NCI-H510A treated with DMSO at 0.1 percent for 48 hours (cell line): ENCODE measurements at regions not wholly inside any gene's neighbourhood (a gene's known extent, or its start where the extent isn't known, plus 50 kb on each side); places are given as distances from the start of the nearest gene placed in this dataset.
A peak's percentile ranks its signal among the peaks of the same experiment; 100 is the strongest.
"Not testable (repeated sequence)": the region's sequence is repeated elsewhere in the genome, so short reads cannot be mapped to it uniquely, and the experiment has no call there.

Experiments used
- DNase-seq: peaks from one replicate; lab custom pipeline; 2025; lab: John Stamatoyannopoulos, UW

DNA sequence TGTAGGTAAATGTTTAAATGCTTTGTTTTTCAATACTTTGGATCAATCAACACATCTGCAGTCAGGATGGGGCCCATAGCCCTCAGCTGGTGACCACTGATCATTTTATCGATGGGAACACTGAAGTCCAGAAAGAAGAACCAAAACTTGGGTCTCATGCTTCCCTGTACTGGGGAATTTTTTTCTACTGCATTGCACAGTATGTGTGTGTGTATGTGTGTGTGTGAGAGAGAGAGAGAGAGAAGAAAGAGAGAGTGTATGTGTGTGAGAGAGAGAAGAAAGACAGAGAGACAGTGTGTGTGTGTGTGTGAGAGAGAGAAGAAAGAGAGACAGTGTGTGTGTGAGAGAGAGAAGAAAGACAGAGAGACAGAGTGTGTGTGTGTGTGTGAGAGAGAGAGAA lies 202.9 kb upstream of the MSX2 start:
- DNase-seq = no peak

DNA sequence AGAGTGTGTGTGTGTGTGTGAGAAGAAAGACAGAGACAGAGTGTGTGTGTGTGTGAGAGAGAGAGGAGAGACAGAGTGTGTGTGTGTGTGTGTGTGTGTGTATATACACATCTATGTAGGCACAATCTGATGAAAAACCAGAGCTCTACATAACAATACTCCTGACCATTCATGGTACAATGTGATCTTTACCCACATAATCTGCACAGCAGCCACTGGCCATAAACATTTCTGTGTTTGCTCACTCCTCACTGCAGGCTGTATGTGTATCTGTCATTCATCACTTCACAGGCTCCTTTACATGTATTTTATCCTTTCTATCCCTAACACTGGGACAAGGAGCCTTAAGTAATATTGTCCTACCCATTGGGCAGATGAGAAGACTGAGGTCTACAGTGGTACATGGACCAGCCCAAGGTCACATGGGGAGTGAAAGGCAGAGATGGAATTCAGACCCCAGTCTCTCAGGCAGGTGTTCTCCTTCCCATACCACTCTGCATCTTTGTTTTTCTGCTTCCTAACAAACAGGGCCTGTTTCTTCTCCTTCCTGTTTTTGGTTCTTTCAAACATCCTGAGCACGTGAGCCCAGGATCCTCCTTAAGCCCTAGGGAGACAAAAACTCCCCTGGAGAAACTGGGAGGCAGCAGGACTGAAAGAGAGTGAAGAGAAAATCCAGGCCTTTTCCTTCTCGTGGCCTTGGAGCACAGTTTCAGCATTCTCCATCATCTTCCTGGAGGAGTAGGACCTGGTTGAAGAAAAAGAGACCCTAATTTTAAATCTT lies 201.7 kb upstream of the MSX2 start:
- DNase-seq = no peak

DNA sequence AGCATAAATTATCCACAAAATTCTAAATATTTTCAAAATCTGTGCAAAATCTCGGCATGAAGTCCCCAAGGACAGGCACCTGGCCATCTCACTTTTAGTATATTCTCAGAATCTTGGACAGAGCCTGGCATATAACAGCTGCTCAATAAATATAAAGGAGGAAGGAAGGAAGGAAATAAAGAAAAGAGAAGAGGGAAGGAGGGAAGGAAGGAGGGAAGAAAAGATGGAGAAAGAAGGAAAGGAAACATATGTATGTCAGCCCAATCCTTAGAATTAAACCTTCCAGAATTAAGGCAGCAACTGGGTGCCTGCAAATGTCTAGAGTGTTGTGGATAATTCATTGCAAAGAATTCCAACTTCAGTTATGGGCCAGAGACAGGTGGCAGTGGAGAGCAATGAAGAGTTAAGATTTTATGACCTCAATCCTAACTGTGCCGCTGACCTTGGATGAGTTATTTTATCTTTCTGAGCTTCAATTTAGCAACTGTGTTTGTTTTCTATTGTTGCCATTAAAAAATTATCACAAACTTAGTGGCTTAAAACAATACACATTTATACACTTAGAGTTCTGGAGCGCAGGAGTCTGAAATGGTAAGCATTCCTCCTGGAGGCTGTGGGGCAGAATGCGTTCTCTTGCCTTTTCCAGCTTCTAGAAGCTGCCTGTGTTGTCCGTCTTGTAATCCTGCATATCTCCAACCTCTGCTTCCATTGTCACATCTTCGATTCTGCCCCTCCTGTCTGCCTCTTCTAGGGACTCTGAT lies 200.9 kb upstream of the MSX2 start:
- no peak for DNase-seq

DNA sequence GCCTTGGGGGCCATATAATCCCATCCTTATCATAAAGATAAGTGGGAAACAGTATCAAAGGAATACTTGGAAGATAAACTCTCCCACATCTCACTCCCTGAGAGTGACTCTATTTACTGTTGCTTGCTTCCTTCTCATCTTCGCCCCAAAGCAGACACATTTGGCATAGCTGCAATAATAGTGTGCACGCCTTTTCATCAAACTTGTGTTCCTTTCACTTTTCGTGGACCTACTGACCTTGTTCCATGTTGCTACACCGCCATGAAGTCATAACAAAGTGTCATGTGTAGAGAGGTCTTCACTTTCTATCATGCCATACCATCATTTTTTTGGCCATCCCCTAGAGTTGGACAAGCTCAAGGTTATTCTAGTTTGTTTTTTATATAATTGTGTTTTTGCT lies 200.0 kb upstream of the MSX2 start:
- no peak for DNase-seq

DNA sequence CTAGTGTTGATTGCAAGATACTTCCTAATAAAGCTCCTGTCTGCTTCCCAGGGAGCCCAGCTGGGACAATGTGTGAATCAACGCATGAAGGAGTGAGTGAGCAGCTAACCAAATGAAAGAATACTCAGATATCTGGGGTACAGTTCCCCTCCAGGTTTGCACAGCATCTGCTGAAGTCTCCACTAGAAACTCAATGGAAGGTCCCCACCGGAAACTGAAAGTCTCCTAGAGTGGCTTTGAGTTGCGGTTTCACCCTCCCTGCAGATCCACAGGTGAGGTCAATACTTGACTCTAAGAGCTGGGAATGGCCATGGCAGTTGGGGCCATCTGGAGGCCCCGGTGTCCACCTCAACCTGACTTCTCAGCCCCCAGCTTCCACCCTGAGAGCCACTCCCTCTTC lies 198.2 kb upstream of the MSX2 start:
- DNase-seq = no peak

DNA sequence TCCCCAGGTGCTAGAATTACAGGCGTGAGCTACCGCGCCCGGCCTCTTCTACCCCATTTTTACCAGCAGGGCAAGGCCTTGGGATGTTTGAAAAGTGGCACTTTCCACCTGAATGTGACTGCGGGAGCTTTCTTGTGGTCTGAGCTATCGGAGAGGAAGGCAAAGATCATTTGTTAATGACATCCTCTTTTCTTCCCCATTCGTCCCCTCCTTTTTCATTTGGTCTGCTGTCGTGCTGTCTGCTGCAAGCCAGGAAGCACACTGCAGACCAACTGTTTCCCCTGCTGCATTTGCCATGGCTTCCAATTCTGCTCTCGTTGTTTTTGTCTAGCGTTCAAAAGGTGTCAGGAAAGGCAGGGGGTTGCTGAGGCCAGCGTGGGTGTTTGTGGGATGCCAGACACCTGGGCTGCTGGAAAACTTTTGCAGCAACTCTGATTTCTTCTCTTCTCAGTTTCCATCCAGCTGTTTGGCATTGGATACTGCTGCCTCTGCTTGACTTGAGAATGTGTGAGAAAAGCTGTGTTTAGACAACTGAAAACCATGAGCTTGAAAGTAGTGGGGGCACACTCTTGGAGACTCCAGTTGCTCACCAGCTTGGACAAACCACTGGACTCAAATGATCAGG lies 196.4 kb upstream of the MSX2 start:
- no peak for DNase-seq

DNA sequence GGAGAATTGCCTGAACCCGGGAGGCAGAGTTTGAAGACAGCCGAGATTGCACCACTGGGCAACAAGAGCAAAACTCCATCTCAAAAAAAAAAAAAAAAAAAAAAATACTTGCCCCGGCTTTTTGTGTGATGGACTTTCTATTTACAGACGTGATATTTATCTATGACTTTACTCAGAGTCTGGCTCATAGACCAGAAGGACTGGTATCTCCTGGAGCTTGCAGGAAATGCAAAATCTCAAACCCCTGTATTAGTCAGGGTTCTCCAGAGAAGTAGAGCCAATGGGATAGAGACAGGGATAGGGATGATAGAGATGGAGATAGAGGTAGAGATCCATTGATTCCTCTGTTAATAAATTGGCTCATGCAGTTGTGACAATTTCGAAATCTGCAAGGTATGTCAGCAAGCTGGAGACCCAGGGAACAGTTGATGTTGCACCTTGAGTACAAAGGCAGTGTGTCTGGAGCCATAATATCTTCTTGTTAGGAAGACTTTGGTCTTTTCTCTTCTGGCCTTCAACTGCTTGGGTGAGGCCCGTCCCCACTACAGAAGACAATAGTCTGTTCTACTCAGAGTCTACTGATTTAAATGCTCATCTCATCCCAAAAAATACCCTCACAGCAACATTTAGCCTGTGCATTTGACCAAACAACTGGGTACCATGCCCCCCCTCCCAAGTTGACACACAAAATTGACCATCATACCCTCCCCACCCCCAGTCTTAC lies 195.4 kb upstream of the MSX2 start:
- no peak for DNase-seq

DNA sequence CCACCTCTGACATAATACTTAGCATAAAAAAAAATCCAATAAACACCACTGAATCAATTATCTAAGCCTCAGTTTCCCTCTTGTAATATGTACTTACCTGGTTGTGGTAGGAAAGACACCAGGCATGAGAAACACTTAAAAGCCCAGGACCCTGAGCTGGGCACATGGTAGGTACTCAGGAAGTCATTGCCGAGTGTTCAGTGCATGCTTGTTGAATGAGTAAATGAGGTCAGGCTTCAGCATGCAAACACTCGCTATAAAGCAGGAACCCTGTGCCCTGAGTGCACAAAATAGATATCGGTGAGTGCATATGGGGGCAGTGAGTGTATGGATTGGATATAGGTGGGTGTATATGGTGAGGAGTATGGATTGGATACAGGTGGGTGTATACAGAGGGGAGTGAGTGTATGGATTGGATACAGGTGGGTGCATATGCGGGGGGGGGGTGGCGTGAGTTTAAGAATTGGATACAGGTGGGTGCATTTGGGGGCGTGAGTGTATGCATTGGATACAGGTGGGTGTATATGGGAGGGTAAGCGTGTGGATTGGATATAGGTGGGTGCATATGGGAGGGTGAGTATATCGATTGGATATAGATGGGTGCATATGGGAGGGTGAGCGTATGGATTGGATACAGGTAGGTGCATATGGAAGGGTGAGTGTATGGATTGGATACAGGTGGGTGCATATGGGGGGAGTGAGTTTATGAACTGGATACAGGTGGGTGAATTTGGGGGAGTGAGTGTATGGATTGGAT lies 194.3 kb upstream of the MSX2 start:
- DNase-seq = no peak

DNA sequence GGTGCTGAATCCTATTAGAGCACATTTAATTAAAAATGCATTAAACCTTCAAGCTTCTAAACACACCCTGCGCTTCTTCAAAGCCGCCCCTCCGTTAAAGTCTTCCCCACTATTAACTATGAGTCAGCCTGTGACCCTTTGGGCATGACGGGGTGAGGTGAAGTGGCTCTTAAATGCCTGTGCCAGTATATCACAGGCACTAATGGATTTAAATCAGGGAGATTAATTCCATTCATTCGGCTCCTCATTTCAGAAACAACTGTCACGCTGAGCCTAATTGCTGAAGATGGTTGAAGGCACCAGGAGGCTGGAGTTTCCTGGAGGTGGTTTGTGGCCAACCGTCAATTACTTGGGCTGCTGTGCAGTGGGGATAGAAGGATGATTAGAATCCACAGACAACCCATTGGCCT lies 192.6 kb upstream of the MSX2 start:
- DNase-seq = no peak

DNA sequence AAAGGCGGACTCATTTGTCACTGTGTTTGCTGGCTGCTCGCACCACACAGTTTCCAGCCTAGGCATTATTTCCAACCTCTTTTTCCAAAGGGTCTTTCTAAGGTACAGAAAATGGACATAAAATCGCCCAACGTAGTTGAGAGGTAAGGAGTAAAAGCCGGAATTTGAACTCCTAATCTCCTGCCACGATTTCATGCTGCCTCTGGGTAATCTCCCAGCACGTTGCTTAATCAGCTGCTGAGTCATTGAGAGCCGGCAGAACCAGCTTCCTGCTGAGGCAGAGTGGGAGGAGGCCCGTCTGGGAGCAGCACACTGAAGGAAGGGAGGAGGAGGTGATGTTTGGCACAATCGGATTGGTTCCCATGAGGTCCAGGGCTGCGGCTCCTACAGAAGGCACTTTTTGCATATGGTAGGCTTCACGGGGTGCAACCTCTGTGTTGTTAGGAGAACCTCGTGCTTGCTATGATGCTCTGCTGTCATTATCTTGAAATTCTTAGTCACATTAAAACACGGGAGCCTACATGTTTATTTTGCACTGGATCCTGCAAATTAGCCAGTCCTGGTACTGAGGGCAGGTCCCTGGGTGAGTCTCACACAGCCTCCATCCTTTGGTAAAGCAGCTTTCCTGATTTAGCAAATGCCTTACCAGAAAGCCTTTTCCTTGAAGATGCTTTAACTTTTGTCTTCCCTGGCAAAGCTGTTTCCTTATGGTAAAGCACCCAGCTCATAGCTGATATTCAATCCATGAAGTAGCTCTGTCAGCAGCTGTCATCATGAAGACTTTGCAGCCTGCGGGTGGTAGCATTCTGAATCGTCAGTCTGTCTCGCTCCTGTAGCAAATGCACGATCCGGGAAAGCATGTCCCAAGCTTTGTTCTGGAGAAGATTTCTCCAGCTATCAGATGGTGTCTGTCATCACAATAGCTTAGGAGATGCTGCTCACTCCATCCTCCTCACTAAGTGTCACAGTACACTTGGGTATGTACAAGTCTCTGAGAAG lies 191.6 kb upstream of the MSX2 start:
- peak; percentile 68 for DNase-seq

DNA sequence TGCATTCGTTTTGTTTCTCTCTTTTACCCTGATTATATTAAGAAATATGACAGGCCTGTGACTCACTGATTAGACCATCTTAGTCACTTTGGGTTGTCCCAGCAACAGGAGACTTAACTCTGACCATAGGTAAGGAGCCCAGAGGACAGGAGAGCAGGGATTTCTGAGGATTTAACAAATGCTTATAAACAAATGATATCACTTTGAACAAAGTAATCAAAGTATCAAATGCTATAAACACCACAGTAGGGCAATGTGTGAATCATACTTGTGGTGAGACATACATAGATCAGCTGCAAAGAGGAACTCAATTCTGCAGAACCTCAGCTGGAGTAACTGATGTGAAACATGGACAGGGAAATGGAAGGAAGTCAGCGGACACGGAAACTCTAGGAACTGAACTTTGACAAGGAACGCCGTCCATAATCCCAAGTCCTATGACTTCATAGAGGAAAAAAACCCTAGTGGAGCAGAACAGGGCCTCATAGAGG lies 190.6 kb upstream of the MSX2 start:
- DNase-seq = no peak

DNA sequence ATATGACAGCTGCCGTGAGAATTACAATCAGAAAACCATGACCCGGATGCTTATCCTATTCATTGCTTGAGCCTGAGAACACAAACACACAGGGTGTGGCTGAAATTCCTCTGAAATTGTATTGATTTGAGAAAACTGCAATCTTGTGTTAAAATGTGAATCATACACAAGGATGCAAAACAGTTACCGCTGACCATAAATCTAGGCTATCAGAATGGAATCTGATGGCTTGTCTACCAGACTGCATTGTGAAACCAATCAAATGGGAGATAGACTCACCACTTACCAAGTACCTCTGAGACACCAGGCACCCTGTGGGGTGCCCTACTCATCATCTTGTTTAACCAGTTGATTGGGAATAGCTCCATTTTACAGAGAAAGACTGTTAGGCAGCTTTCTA lies 188.7 kb upstream of the MSX2 start:
- no peak for DNase-seq

DNA sequence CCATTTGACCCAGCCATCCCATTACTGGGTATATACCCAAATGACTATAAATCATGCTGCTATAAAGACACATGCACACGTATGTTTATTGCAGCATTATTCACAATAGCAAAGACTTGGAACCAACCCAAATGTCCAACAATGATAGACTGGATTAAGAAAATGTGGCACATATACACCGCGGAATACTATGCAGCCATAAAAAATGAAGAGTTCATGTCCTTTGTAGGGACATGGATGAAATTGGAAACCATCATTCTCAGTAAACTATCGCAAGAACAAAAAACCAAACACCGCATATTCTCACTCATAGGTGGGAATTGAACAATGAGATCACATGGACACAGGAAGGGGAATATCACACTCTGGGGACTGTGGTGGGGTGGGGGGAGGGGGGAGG lies 184.6 kb upstream of the MSX2 start:
- DNase-seq = not testable (repeated sequence)

DNA sequence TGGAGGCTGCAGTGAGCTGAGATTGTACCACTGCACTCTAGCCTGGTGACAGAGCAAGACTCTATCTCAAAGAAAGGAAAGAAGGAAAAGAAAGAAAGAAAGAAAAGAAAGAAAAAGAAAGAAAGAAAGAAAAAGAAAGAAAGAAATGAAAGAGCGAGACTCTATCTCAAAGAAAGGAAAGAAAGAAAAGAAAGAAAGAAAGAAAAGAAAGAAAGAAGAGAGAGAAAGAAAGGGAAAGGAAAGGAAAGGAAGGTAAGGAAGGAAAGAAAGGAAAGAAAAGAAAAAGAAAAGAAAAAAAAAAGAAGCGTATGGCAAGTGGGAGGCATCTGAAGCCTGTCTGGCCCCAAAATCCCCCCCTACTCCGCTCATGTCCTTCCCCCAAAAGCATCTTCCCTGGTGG lies 182.3 kb upstream of the MSX2 start:
- DNase-seq = no peak

DNA sequence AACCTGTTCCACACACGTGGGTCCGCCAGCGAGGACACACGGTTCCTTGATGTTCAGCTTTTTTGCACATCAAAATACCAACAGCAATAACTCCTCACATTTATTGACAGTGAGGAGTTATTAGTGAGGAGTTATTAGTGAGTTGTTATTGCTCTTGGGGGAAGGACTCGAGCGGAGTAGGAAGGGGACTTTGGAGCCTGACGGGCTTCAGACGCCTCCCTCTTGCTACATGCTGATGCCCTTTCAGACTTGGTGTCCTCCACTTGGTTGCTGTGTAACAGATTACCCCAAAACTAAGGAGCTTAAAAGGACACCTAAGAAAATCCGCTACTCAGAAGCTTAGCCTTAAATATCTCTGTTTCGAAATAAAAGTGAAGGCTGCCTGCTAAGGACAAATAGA lies 181.9 kb upstream of the MSX2 start:
- DNase-seq = no peak

DNA sequence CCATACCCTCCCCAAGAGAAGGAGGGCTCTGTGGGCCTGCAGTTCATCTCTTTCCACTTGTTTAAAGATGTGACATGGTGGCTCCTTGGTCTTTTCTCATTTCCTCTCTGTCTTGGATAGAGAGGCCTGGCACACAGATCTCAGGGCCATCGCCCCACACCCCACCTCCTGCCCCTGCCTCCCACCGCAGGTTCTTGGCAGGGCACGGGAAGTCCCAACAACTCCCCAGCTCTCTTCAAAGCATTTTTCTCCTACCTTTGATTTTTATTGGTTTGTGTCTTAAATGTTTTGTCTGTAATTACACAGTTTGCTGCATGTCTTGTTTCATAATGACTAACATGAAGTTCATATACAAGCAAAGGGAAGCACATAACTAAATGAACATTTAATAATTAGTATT lies 178.5 kb upstream of the MSX2 start:
- no peak for DNase-seq

DNA sequence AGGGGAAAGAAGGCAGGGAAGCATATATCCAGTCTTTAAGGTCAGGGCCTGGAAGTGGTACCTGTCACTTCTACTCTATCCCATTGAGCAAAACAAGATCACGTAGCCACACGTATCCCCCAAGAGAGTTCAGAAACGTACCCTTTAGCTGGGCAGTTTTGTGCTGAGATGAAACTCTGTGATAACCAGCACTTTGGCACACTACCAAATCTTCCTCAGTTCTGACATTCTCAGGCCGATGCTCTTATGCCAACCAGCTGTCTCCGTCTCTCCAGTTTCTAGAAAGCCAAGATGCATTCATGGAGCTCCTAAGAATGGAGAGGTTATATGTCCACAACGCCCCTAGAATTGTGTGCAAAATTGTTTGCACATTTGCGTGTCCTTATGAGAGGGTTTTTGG lies 176.6 kb upstream of the MSX2 start:
- DNase-seq = no peak

DNA sequence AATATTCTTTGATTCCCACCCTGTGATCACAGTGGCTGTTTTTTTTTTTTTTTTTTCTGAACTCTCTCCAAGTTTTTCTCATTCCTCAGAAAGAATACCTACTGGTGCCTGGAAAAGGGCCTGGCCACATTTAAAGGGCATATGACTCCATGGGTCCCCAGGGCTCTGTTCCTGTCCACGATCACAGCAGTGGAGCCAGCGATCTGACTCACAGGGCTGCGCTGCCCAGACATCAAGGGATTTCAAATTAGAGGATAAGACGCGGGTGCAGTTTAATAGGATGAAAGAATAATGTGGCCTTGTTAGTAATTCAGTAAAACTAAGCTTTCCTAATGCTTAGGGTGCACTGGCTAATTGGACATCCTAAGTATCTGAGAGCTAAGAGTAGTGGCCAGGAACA lies 175.1 kb upstream of the MSX2 start:
- DNase-seq = no peak

DNA sequence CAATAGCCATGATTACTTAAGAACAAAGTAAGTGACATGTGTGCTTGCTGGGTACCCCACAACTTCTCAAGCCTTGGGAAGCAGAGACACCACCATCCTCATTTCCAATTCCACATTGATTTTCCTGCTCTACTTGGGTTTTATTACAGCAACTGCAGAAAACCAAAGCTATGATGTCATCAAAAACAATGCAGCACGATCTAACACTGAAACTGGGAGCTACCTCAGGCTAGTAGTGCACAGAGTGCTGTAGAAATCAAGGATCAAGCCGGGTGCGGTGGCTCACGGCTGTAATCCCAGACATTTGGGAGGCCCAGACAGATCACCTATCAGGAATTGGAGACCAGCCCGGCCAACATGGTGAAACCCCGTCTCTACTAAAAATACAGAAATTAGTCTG lies 174.4 kb upstream of the MSX2 start:
- DNase-seq = no peak

DNA sequence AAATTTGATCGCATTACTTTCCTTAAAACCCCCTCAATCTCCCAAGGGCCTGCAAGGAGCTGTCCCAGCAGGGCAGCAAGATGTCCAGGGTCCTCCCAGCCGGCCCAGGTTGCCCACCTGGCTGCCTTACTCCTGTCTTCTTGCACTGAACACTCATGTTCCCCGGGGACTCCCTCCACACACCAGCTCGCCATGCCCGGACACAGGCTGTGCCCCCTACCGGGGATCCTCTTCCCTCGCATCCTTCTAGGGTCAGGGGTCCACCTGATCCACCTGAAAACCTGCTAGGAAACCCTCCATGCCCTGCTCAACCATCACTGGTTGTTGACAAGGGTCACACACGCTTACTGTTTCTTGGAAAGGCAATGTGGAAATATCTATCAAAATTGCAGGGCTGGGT lies 172.0 kb upstream of the MSX2 start:
- no peak for DNase-seq
